Femur (tissue), 1 donor: ENCODE measurements at regions not wholly inside any gene's neighbourhood (a gene's known extent, or its start where the extent isn't known, plus 50 kb on each side); places are given as distances from the start of the nearest gene placed in this dataset.

Source experiments
- DNase-seq: peaks from one replicate; pipeline ENCODE4 v3.0.0-alpha.2; 2017

- no peak for DNase-seq
Measured at GRCh38 chr2:118496870-118497611, 350.4 kb downstream of the EN1 start.

- DNase-seq: no peak
Measured at GRCh38 chr2:118496467-118496866, 351.0 kb downstream of the EN1 start.

- no peak for DNase-seq
Measured at GRCh38 chr2:118495290-118495689, 352.2 kb downstream of the EN1 start.

- no peak for DNase-seq
Measured at GRCh38 chr2:118493213-118493612, 354.2 kb downstream of the EN1 start.

- DNase-seq: no peak
Measured at GRCh38 chr2:118492335-118492734, 355.1 kb downstream of the EN1 start.

- DNase-seq: no peak
Measured at GRCh38 chr2:118490330-118490729, 357.1 kb downstream of the EN1 start.

- DNase-seq: no peak
Measured at GRCh38 chr2:118489712-118490299, 357.6 kb downstream of the EN1 start.

GRCh38 chr2:118481299-118481698 is 366.1 kb downstream of the EN1 start:
- DNase-seq: no peak

- no peak for DNase-seq
Measured at GRCh38 chr2:118479020-118479419, 368.4 kb downstream of the EN1 start.

- DNase-seq: no peak
Measured at GRCh38 chr2:118477111-118477862, 370.2 kb downstream of the EN1 start.

- no peak for DNase-seq
Measured at GRCh38 chr2:118475622-118476205, 371.7 kb downstream of the EN1 start.

- DNase-seq: no peak
Measured at GRCh38 chr2:118474541-118474920, 372.9 kb downstream of the EN1 start.

GRCh38 chr2:118473846-118474540 is 373.5 kb downstream of the EN1 start:
- DNase-seq: no peak

- no peak for DNase-seq
Measured at GRCh38 chr2:118473241-118473640, 374.2 kb downstream of the EN1 start.

GRCh38 chr2:118470297-118470696 is 377.2 kb downstream of the EN1 start:
- DNase-seq: no peak

- no peak for DNase-seq
Measured at GRCh38 chr2:118469103-118469502, 378.3 kb downstream of the EN1 start.

- DNase-seq: no peak
Measured at GRCh38 chr2:118464546-118465265, 376.4 kb downstream of the INSIG2 start.

- DNase-seq: no peak
Measured at GRCh38 chr2:118464046-118464445, 375.8 kb downstream of the INSIG2 start.

- no peak for DNase-seq
Measured at GRCh38 chr2:118460425-118460824, 372.2 kb downstream of the INSIG2 start.

GRCh38 chr2:118459426-118459825 is 371.2 kb downstream of the INSIG2 start:
- no peak for DNase-seq

GRCh38 chr2:118457951-118458350 is 369.7 kb downstream of the INSIG2 start:
- peak; percentile 71 for DNase-seq

GRCh38 chr2:118449401-118449800 is 361.1 kb downstream of the INSIG2 start:
- DNase-seq: peak; percentile 30
